HUES6 (cell line): ENCODE measurements at regions not wholly inside any gene's neighbourhood (a gene's known extent, or its start where the extent isn't known, plus 50 kb on each side); places are given as distances from the start of the nearest gene placed in this dataset.

Experiments
- H3K27ac ChIP-seq: 2 replicates; pipeline ENCODE4 v1.7.0; 2013; ENCODE audit warnings: low read depth, mild to moderate bottlenecking, low read length, inconsistent platforms
- H3K27me3 ChIP-seq: 2 replicates; pipeline ENCODE4 v1.6.1; 2013; ENCODE audit warnings: low read length; ENCODE audit not compliant: control insufficient read depth, insufficient read depth
- H3K36me3 ChIP-seq: 2 replicates; pipeline ENCODE4 v1.6.1; 2013; ENCODE audit warnings: low read length; ENCODE audit not compliant: control insufficient read depth, insufficient read depth
- H3K4me1 ChIP-seq: 2 replicates; pipeline ENCODE4 v1.6.1; 2013; ENCODE audit warnings: low read length; ENCODE audit not compliant: control insufficient read depth, insufficient read depth
- H3K4me3 ChIP-seq: 2 replicates; pipeline ENCODE4 v1.5.1; 2013; ENCODE audit warnings: low read depth, low read length
- H3K9ac ChIP-seq: one replicate; pipeline ENCODE4 v1.6.1; 2013; ENCODE audit warnings: mild to moderate bottlenecking, low read length
- H3K9me3 ChIP-seq: 2 replicates; pipeline ENCODE4 v1.6.1; 2013; ENCODE audit warnings: low read depth, low read length; ENCODE audit not compliant: control insufficient read depth, insufficient read depth

- H3K36me3 ChIP-seq: no peaks in the 10 kb centered on the region
- no peak overlapping the region for H3K9ac ChIP-seq
- H3K27ac ChIP-seq: no peak overlapping the region
- no peaks in the 10 kb centered on the region for H3K4me1 ChIP-seq
- no peak overlapping the region for H3K4me3 ChIP-seq
- no peaks in the 10 kb centered on the region for H3K9me3 ChIP-seq
- H3K27me3 ChIP-seq: no peaks in the 10 kb centered on the region
Measured at GRCh38 chr3:163983940-163984339, 1094.4 kb downstream of the SI start.

- H3K9me3 ChIP-seq: no peaks in the 10 kb centered on the region
- H3K27ac ChIP-seq: no peak overlapping the region
Measured at GRCh38 chr3:163971861-163972260, 1106.4 kb downstream of the SI start.

GRCh38 chr3:163957072-163957471, 1121.2 kb downstream of the SI start:
- Histone ChIP-seq H3K4me3 (no peak overlapping the region), H3K36me3 (no peaks in the 10 kb centered on the region), H3K9me3 (no peaks in the 10 kb centered on the region), H3K27ac (no peak overlapping the region), H3K27me3 (no peaks in the 10 kb centered on the region), H3K9ac (no peak overlapping the region), H3K4me1 (no peaks in the 10 kb centered on the region)

More at GRCh38 chr3:163971861-163972260, 1106.4 kb downstream of the SI start:
- Histone ChIP-seq H3K27me3 (no peaks in the 10 kb centered on the region), H3K4me3 (no peak overlapping the region), H3K36me3 (no peaks in the 10 kb centered on the region), H3K9ac (no peak overlapping the region), H3K4me1 (no peaks in the 10 kb centered on the region)

GRCh38 chr3:163953526-163953925, 1124.8 kb downstream of the SI start:
- Histone ChIP-seq H3K27ac (no peak overlapping the region), H3K27me3 (no peaks in the 10 kb centered on the region), H3K4me3 (no peak overlapping the region), H3K4me1 (no peaks in the 10 kb centered on the region), H3K9me3 (no peaks in the 10 kb centered on the region), H3K36me3 (no peaks in the 10 kb centered on the region), H3K9ac (no peak overlapping the region)

- Histone ChIP-seq H3K4me1 (no peaks in the 10 kb centered on the region), H3K4me3 (no peak overlapping the region)
Measured at GRCh38 chr3:163952499-163952898, 1125.8 kb downstream of the SI start.

GRCh38 chr3:163951397-163951987, 1126.8 kb downstream of the SI start:
- no peaks in the 10 kb centered on the region for H3K9me3 ChIP-seq
- H3K27ac ChIP-seq: no peak overlapping the region
- H3K4me3 ChIP-seq: no peak overlapping the region
- H3K4me1 ChIP-seq: no peaks in the 10 kb centered on the region
- H3K27me3 ChIP-seq: no peaks in the 10 kb centered on the region
- no peaks in the 10 kb centered on the region for H3K36me3 ChIP-seq
- no peak overlapping the region for H3K9ac ChIP-seq

More at GRCh38 chr3:163952499-163952898, 1125.8 kb downstream of the SI start:
- Histone ChIP-seq H3K36me3 (no peaks in the 10 kb centered on the region), H3K9ac (no peak overlapping the region), H3K27me3 (no peaks in the 10 kb centered on the region), H3K9me3 (no peaks in the 10 kb centered on the region), H3K27ac (no peak overlapping the region)

GRCh38 chr3:163946785-163947184, 1131.5 kb downstream of the SI start:
- H3K27ac ChIP-seq: no peak overlapping the region
- H3K4me3 ChIP-seq: no peak overlapping the region
- no peaks in the 10 kb centered on the region for H3K9me3 ChIP-seq
- H3K36me3 ChIP-seq: no peaks in the 10 kb centered on the region
- H3K9ac ChIP-seq: no peak overlapping the region
- no peaks in the 10 kb centered on the region for H3K4me1 ChIP-seq
- no peaks in the 10 kb centered on the region for H3K27me3 ChIP-seq

- Histone ChIP-seq H3K9me3 (no peaks in the 10 kb centered on the region), H3K9ac (no peak overlapping the region), H3K27ac (no peak overlapping the region), H3K4me1 (no peaks in the 10 kb centered on the region), H3K4me3 (no peak overlapping the region), H3K36me3 (no peaks in the 10 kb centered on the region), H3K27me3 (no peaks in the 10 kb centered on the region)
Measured at GRCh38 chr3:163943664-163944063, 1134.6 kb downstream of the SI start.

GRCh38 chr3:163939926-163940325, 1138.4 kb downstream of the SI start:
- peak overlapping the region; percentile 26; the same call in 1 of the 2 replicates for H3K27ac ChIP-seq
- H3K27me3 ChIP-seq: no peaks in the 10 kb centered on the region
- H3K4me3 ChIP-seq: no peak overlapping the region
- no peaks in the 10 kb centered on the region for H3K9me3 ChIP-seq
- H3K4me1 ChIP-seq: no peaks in the 10 kb centered on the region
- no peak overlapping the region for H3K9ac ChIP-seq
- H3K36me3 ChIP-seq: no peaks in the 10 kb centered on the region

- Histone ChIP-seq H3K27me3 (no peaks in the 10 kb centered on the region), H3K4me1 (no peaks in the 10 kb centered on the region), H3K36me3 (no peaks in the 10 kb centered on the region), H3K9ac (no peak overlapping the region), H3K4me3 (no peak overlapping the region), H3K27ac (no peak overlapping the region), H3K9me3 (no peaks in the 10 kb centered on the region)
Measured at GRCh38 chr3:163936543-163936942, 1141.8 kb downstream of the SI start.

- Histone ChIP-seq H3K9me3 (no peaks in the 10 kb centered on the region), H3K27me3 (no peaks in the 10 kb centered on the region), H3K4me3 (no peak overlapping the region), H3K36me3 (no peaks in the 10 kb centered on the region), H3K27ac (no peak overlapping the region), H3K9ac (no peak overlapping the region), H3K4me1 (no peaks in the 10 kb centered on the region)
Measured at GRCh38 chr3:163935411-163935810, 1142.9 kb downstream of the SI start.
